ENCODE measurements at regions not wholly inside any gene's neighbourhood (a gene's known extent, or its start where the extent isn't known, plus 50 kb on each side); places are given as distances from the start of the nearest gene placed in this dataset.

- H3K4me3 ChIP-seq (ENCODE audit: low read depth, low read length) = no peak overlapping the region
- TF ChIP-seq CTCF (IDR thresholded peaks at IDR 0.05; ENCODE audit: low read depth, low read length) = no peak
- DNase-seq (ENCODE audit: low read depth, low spot score) = no peak
- in situ Hi-C loops (cut with HindIII; ENCODE audit: low sequenced_read_pairs) = no loop called here
Observed at GRCh38 chr4:8747467-8748235, 124.0 kb downstream of the HMX1 start.

- in situ Hi-C loops (cut with HindIII; ENCODE audit: low sequenced_read_pairs) = no loop called here
- H3K4me3 ChIP-seq (ENCODE audit: low read depth, low read length) = no peak overlapping the region
- no peak for DNase-seq (ENCODE audit: low read depth, low spot score)
- TF ChIP-seq CTCF (IDR thresholded peaks at IDR 0.05; ENCODE audit: low read depth, low read length) = no peak
Observed at GRCh38 chr4:8746523-8747466, 124.8 kb downstream of the HMX1 start.

- no peak for DNase-seq (ENCODE audit: low read depth, low spot score)
- in situ Hi-C loops (cut with HindIII; ENCODE audit: low sequenced_read_pairs) = no loop called here
- no peak overlapping the region for H3K4me3 ChIP-seq (ENCODE audit: low read depth, low read length)
- TF ChIP-seq CTCF (IDR thresholded peaks at IDR 0.05; ENCODE audit: low read depth, low read length) = no peak
Observed at GRCh38 chr4:8745826-8746225, 125.8 kb downstream of the HMX1 start.

- DNase-seq (ENCODE audit: low read depth, low spot score) = no peak
- in situ Hi-C loops (cut with HindIII; ENCODE audit: low sequenced_read_pairs) = no loop called here
- H3K4me3 ChIP-seq (ENCODE audit: low read depth, low read length) = no peak overlapping the region
- TF ChIP-seq CTCF (IDR thresholded peaks at IDR 0.05; ENCODE audit: low read depth, low read length) = no peak
Observed at GRCh38 chr4:8745005-8745790, 126.4 kb downstream of the HMX1 start.

- in situ Hi-C loops (cut with HindIII; ENCODE audit: low sequenced_read_pairs) = no loop called here
- H3K4me3 ChIP-seq (ENCODE audit: low read depth, low read length) = no peak overlapping the region
- no peak for DNase-seq (ENCODE audit: low read depth, low spot score)
- TF ChIP-seq CTCF (IDR thresholded peaks at IDR 0.05; ENCODE audit: low read depth, low read length) = no peak
Observed at GRCh38 chr4:8744083-8744805, 127.4 kb downstream of the HMX1 start.

Measured in astrocyte of the spinal cord (primary cell).